ENCODE measurements at regions not wholly inside any gene's neighbourhood (a gene's known extent, or its start where the extent isn't known, plus 50 kb on each side); places are given as distances from the start of the nearest gene placed in this dataset.
"Not testable (repeated sequence)": the region's sequence is repeated elsewhere in the genome, so short reads cannot be mapped to it uniquely, and the experiment has no call there.

GRCh38 chr2:116317111-116317510 lies 1497.4 kb upstream of the DDX18 start:
- ChIA-PET POLR2A (no interaction called here), CTCF (no interaction called here)
- ATAC-seq (no peak), FAIRE-seq (no peak), DNase-seq (ENCODE audit: low read depth in 1 of 2, low spot score in 1 of 2) (no peak)
- WGBS (ENCODE audit: missing lambda C conversion rate), result 0% methylated on average over 2 of the region's 2 CpGs
- Histone ChIP-seq H3K4me1 (no peaks in the 10 kb centered on the region), H3K9me3 (peaks cover 8% of the 10 kb centered on the region; the same call in 2 of the 3 replicates), H3K4me3 (no peak overlapping the region), H3K27ac (no peak overlapping the region), H3K4me2 (no peak overlapping the region)
- TF ChIP-seq SREBF2 (IDR thresholded peaks at IDR 0.05), result no peak

- H3K27ac ChIP-seq; DNase-seq (ENCODE audit: low read depth in 1 of 2, low spot score in 1 of 2); CTCF ChIA-PET; ATAC-seq; FAIRE-seq; POLR2A ChIA-PET; H3K4me2 ChIP-seq; H3K4me1 ChIP-seq; H3K4me3 ChIP-seq; H3K9me3 ChIP-seq: not testable (repeated sequence)
- WGBS (ENCODE audit: missing lambda C conversion rate), result 16% methylated on average over 8 of the region's 8 CpGs
These were observed 1495.9 kb upstream of the DDX18 start for GRCh38 chr2:116318551-116318950.

- POLR2A ChIA-PET, result no interaction called here
- WGBS (ENCODE audit: missing lambda C conversion rate), result 5% methylated on average over 1 of the region's 1 CpG
These were observed 1495.5 kb upstream of the DDX18 start for GRCh38 chr2:116319001-116319400.

GRCh38 chr2:116319935-116320334 lies 1494.6 kb upstream of the DDX18 start:
- DNase-seq (ENCODE audit: low read depth in 1 of 2, low spot score in 1 of 2) (no peak), FAIRE-seq (no peak), ATAC-seq (no peak)
- H3K27ac ChIP-seq, result no peak overlapping the region
- H3K4me1 ChIP-seq, result no peaks in the 10 kb centered on the region
- H3K4me3 ChIP-seq, result no peak overlapping the region
- H3K4me2 ChIP-seq, result no peak overlapping the region
- H3K9me3 ChIP-seq, result peaks cover 13% of the 10 kb centered on the region; the same call in 2 of the 3 replicates
- CTCF ChIA-PET, result no interaction called here
- no peak for TF ChIP-seq NR3C1 (IDR thresholded peaks at IDR 0.05)
- no peak for TF ChIP-seq HOXA7 (CRISPR knock-in tag; IDR thresholded peaks at IDR 0.05)
- no peak for TF ChIP-seq BHLHE40 (IDR thresholded peaks at IDR 0.05; ENCODE audit: low read depth, low read length)
- TF ChIP-seq RNF2 (IDR thresholded peaks at IDR 0.05; ENCODE audit: borderline replicate concordance, low read depth), result no peak
- TF ChIP-seq RARB (CRISPR knock-in tag; IDR thresholded peaks at IDR 0.05), result no peak
- TF ChIP-seq USF2 (IDR thresholded peaks at IDR 0.05), result no peak
- no peak for TF ChIP-seq JUNB (IDR thresholded peaks at IDR 0.05)
- POLR2A ChIA-PET, result no interaction called here

More at GRCh38 chr2:116319001-116319400, 1495.5 kb upstream of the DDX18 start:
- Histone ChIP-seq H3K4me2 (no peak overlapping the region), H3K9me3 (peaks cover 13% of the 10 kb centered on the region; the same call in 2 of the 3 replicates), H3K4me1 (no peaks in the 10 kb centered on the region), H3K4me3 (no peak overlapping the region), H3K27ac (no peak overlapping the region)
- no peak for DNase-seq (ENCODE audit: low read depth in 1 of 2, low spot score in 1 of 2)
- FAIRE-seq, result no peak
- CTCF ChIA-PET, result no interaction called here
- TF ChIP-seq JUNB (IDR thresholded peaks at IDR 0.05) (no peak), CBX2 (IDR thresholded peaks at IDR 0.05; ENCODE audit: borderline replicate concordance, low read depth) (no peak), HOXB13 (CRISPR knock-in tag; IDR thresholded peaks at IDR 0.05; ENCODE audit: low read depth) (no peak), EP300 (IDR thresholded peaks at IDR 0.05) (no peak), MAZ (IDR thresholded peaks at IDR 0.05; ENCODE audit: borderline replicate concordance, low read depth, low read length) (no peak), GATA3 (IDR thresholded peaks at IDR 0.05; ENCODE audit: borderline replicate concordance) (no peak), RFX5 (IDR thresholded peaks at IDR 0.05) (no peak)
- ATAC-seq, result no peak

- FAIRE-seq (no peak), DNase-seq (ENCODE audit: low read depth in 1 of 2, low spot score in 1 of 2) (no peak), ATAC-seq (no peak)
- POLR2A ChIA-PET, result no interaction called here
- Histone ChIP-seq H3K4me2 (no peak overlapping the region), H3K9me3 (no peaks in the 10 kb centered on the region), H3K4me1 (no peaks in the 10 kb centered on the region), H3K4me3 (no peak overlapping the region), H3K27ac (no peak overlapping the region)
- WGBS (ENCODE audit: missing lambda C conversion rate), result 3% methylated on average over 3 of the region's 3 CpGs
- TF ChIP-seq POLR2A (IDR thresholded peaks at IDR 0.05; ENCODE audit: low read length) (no peak), KDM5A (IDR thresholded peaks at IDR 0.05) (no peak), NR3C1 (IDR thresholded peaks at IDR 0.05) (no peak)
- CTCF ChIA-PET, result no interaction called here
These were observed 1485.2 kb upstream of the DDX18 start for GRCh38 chr2:116329280-116329679.

- ATAC-seq, result no peak
- no peaks in the 10 kb centered on the region; the same call in 2 of the 3 replicates for H3K9me3 ChIP-seq
- H3K4me2 ChIP-seq, result no peak overlapping the region
- H3K4me1 ChIP-seq, result no peaks in the 10 kb centered on the region
- H3K4me3 ChIP-seq, result no peak overlapping the region
- FAIRE-seq, result no peak
- DNase-seq (ENCODE audit: low read depth in 1 of 2, low spot score in 1 of 2), result no peak
- WGBS (ENCODE audit: missing lambda C conversion rate), result 0% methylated on average over 2 of the region's 2 CpGs
- TF ChIP-seq CEBPB (IDR thresholded peaks at IDR 0.05) (no peak), FOSB (CRISPR knock-in tag; IDR thresholded peaks at IDR 0.05) (no peak), JUN (IDR thresholded peaks at IDR 0.05) (no peak)
- POLR2A ChIA-PET, result no interaction called here
- no peak overlapping the region for H3K27ac ChIP-seq
- CTCF ChIA-PET, result interaction anchor here (0.8 kb wide), 1 partner anchor 396 kb away, joined by 3 read pairs; no protein-coding TSS in a partner anchor
These were observed 1473.8 kb upstream of the DDX18 start for GRCh38 chr2:116340690-116341089.

Data from A549 (cell line).